GM19467 (cell line): ENCODE measurements at regions not wholly inside any gene's neighbourhood (a gene's known extent, or its start where the extent isn't known, plus 50 kb on each side); places are given as distances from the start of the nearest gene placed in this dataset.
"Not testable (repeated sequence)": the region's sequence is repeated elsewhere in the genome, so short reads cannot be mapped to it uniquely, and the experiment has no call there.

Experiments
- ATAC-seq: cut with Tn5 transposase; IDR thresholded peaks from one replicate; pipeline ENCODE4 v1.9.1; 2021; ENCODE audit warnings: mild to moderate bottlenecking, moderate library complexity; ENCODE audit not compliant: unreplicated experiment

- no peak for ATAC-seq
Measured at GRCh38 chr6:15745781-15746180, 83.0 kb upstream of the DTNBP1 start.

- no peak for ATAC-seq
Measured at GRCh38 chr6:15744818-15745402, 82.1 kb upstream of the DTNBP1 start.

- ATAC-seq: not testable (repeated sequence)
Measured at GRCh38 chr6:15742013-15742412, 79.2 kb upstream of the DTNBP1 start.

- ATAC-seq: no peak
Measured at GRCh38 chr6:15741405-15741804, 78.6 kb upstream of the DTNBP1 start.

- ATAC-seq: no peak
Measured at GRCh38 chr6:15739867-15740266, 77.0 kb upstream of the DTNBP1 start.

- ATAC-seq: no peak
Measured at GRCh38 chr6:15739353-15739752, 76.5 kb upstream of the DTNBP1 start.

GRCh38 chr6:15738195-15738594, 75.4 kb upstream of the DTNBP1 start:
- ATAC-seq: not testable (repeated sequence)

- ATAC-seq: no peak
Measured at GRCh38 chr6:15736297-15736696, 73.5 kb upstream of the DTNBP1 start.

GRCh38 chr6:15735567-15736265, 72.9 kb upstream of the DTNBP1 start:
- no peak for ATAC-seq

- no peak for ATAC-seq
Measured at GRCh38 chr6:15734118-15734897, 71.5 kb upstream of the DTNBP1 start.

GRCh38 chr6:15730922-15731321, 68.1 kb upstream of the DTNBP1 start:
- ATAC-seq: no peak

GRCh38 chr6:15730442-15730841, 67.6 kb upstream of the DTNBP1 start:
- ATAC-seq: no peak

- ATAC-seq: no peak
Measured at GRCh38 chr6:15722731-15723130, 59.9 kb upstream of the DTNBP1 start.

- no peak for ATAC-seq
Measured at GRCh38 chr6:15716889-15717288, 54.1 kb upstream of the DTNBP1 start.

- no peak for ATAC-seq
Measured at GRCh38 chr6:15715851-15716250, 53.0 kb upstream of the DTNBP1 start.

GRCh38 chr6:15715060-15715459, 52.2 kb upstream of the DTNBP1 start:
- no peak for ATAC-seq

- ATAC-seq: no peak
Measured at GRCh38 chr6:15714658-15715057, 51.8 kb upstream of the DTNBP1 start.

GRCh38 chr6:15713325-15713724, 50.5 kb upstream of the DTNBP1 start:
- ATAC-seq: no peak

GRCh38 chr6:15712797-15713196, 50.0 kb upstream of the DTNBP1 start:
- no peak for ATAC-seq
